Activated CD8-positive, alpha-beta T cell treated with anti-CD3 and anti-CD28 coated beads for 36 hours (primary cell): ENCODE measurements at regions not wholly inside any gene's neighbourhood (a gene's known extent, or its start where the extent isn't known, plus 50 kb on each side); places are given as distances from the start of the nearest gene placed in this dataset.
"Not testable (repeated sequence)": the region's sequence is repeated elsewhere in the genome, so short reads cannot be mapped to it uniquely, and the experiment has no call there.

ENCODE experiments used
- ATAC-seq: fragments of 200-7000 bp; cut with Tn5 transposase; one replicate; pipeline ENCODE4 v1.10.0; 2021; ENCODE audit warnings: mild to moderate bottlenecking, moderate library complexity
- CTCF ChIA-PET: fragments of 350-600 bp; sonication (Branson Sonifier 250); formaldehyde crosslinking; loops from one replicate; lab custom pipeline; 2021; ENCODE audit warnings: antibody characterized with exemption; lab: Charles Lee
- POLR2A ChIA-PET: fragments of 350-600 bp; sonication (Branson Sonifier 250); formaldehyde crosslinking; loops from one replicate; lab custom pipeline; 2021; ENCODE audit warnings: antibody characterized with exemption; lab: Charles Lee
- DNase-seq: peaks from one replicate; pipeline ENCODE4 v3.0.0-alpha.2; 2020
- H3K27ac Mint-ChIP-seq: one replicate; pipeline ENCODE4 v1.8.0; 2021; ENCODE audit warnings: mild to moderate bottlenecking, mixed read lengths
- H3K27me3 Mint-ChIP-seq: one replicate; pipeline ENCODE4 v1.8.0; 2021; ENCODE audit warnings: mixed read lengths
- H3K36me3 Mint-ChIP-seq: one replicate; pipeline ENCODE4 v1.8.0; 2021; ENCODE audit warnings: low read depth, mixed read lengths
- H3K4me1 Mint-ChIP-seq: one replicate; pipeline ENCODE4 v1.8.0; 2021; ENCODE audit warnings: low read depth, mixed read lengths
- H3K4me3 Mint-ChIP-seq: one replicate; pipeline ENCODE4 v1.8.0; 2021; ENCODE audit warnings: mild to moderate bottlenecking, moderate library complexity, mixed read lengths
- H3K9me3 Mint-ChIP-seq: one replicate; pipeline ENCODE4 v1.8.0; 2021; ENCODE audit warnings: mixed read lengths
- CTCF ChIP-seq: fragments of 200-600 bp; IDR thresholded peaks from one replicate; pipeline ENCODE4 v1.8.0; 2022; ENCODE audit warnings: antibody characterized with exemption, mild to moderate bottlenecking
- intact Hi-C: fragments of 100-400 bp; cut with micrococcal nuclease; formaldehyde crosslinking; loops from one replicate; pipeline ENCODE4 v1.10.0; 2022

DNA sequence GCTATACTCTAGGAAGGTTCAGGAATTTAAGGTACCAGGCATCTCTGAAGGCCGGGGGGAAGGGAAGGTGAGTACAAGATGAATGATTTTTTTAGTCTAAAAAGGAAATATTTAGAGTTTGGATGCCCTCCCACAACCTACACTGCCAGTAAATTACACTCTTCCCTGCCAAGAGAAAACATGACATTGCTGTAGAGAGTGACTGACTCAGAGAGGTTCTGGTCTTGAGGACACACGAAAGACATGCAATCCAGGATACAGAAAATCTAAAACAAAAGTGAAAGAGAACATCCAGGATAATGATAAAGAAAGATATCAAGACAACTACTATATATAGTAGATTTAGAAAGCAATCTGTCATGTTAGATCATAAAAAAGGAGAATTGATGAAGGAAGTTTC lies 200.5 kb downstream of the TYW3 start:
- Mint-ChIP-seq H3K9me3 (peaks cover 13% of the 10 kb centered on the region), H3K27me3 (no peaks in the 10 kb centered on the region), H3K36me3 (no peaks in the 10 kb centered on the region), H3K4me1 (no peaks in the 10 kb centered on the region), H3K4me3 (no peak overlapping the region), H3K27ac (no peak overlapping the region)
- no peak for TF ChIP-seq CTCF
- ChIA-PET POLR2A (no interaction called here), CTCF (no interaction called here)
- no peak for DNase-seq
- intact Hi-C loops, result no loop called here
- no peak for ATAC-seq

DNA sequence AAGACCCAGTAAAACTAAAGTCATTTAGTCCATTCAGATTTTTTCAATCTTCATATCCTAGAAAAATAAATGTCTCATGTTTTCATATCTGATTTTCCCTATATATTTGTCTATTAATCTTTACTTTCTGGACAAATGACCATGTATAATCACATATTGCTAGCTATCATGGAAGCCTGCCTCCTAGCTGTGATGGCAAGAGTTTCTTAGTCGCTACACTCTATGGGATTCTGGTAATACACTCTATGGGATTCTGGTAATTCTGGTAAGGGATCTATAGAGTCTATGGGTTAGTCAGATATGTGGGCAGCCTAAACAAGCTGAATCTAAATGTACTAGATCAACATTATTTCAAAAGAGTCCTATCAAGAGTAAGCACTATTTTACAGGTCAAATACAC lies 198.7 kb upstream of the LHX8 start:
- H3K9me3 Mint-ChIP-seq, result peaks cover 5% of the 10 kb centered on the region
- no peak for TF ChIP-seq CTCF
- DNase-seq, result no peak
- no peak overlapping the region for H3K4me3 Mint-ChIP-seq
- intact Hi-C loops, result no loop called here
- no peak overlapping the region for H3K27ac Mint-ChIP-seq
- no peaks in the 10 kb centered on the region for H3K27me3 Mint-ChIP-seq
- CTCF ChIA-PET, result no interaction called here
- no peak for ATAC-seq
- no peaks in the 10 kb centered on the region for H3K36me3 Mint-ChIP-seq
- no peaks in the 10 kb centered on the region for H3K4me1 Mint-ChIP-seq
- POLR2A ChIA-PET, result no interaction called here

DNA sequence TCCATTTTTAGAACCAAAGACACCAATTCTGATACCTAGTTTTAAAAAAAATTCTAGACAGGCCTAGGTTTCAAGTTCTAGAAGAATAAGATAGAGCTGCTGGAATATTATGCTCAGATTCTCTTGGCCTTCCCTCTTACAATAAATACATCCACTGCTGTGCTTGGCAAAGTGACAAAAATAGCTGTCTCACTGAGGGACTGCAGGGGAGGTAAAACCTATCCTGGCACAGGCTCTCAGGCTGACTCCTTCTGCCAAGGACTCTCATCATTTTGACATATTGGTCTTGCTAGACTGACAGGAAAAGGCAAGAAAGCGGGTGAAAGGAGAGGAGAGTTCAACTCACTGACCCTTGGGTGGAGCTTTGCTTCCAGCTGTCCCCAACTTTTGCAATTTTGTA lies 197.0 kb upstream of the LHX8 start:
- POLR2A ChIA-PET, result no interaction called here

GRCh38 chr1:74943046-74943445 lies 191.1 kb upstream of the LHX8 start:
- CTCF ChIA-PET, result no interaction called here
- POLR2A ChIA-PET, result no interaction called here
- Mint-ChIP-seq H3K27ac (no peak overlapping the region), H3K36me3 (no peaks in the 10 kb centered on the region), H3K4me1 (no peaks in the 10 kb centered on the region), H3K27me3 (no peaks in the 10 kb centered on the region), H3K9me3 (peaks cover 9% of the 10 kb centered on the region), H3K4me3 (no peak overlapping the region)
- TF ChIP-seq CTCF, result no peak
- ATAC-seq (no peak), DNase-seq (no peak)
- intact Hi-C loops, result no loop called here

More for the DNA sequence above, 197.0 kb upstream of the LHX8 start:
- intact Hi-C loops, result no loop called here
- Mint-ChIP-seq H3K36me3 (no peaks in the 10 kb centered on the region), H3K27ac (no peak overlapping the region), H3K27me3 (no peaks in the 10 kb centered on the region), H3K4me1 (no peaks in the 10 kb centered on the region), H3K9me3 (peaks cover 6% of the 10 kb centered on the region), H3K4me3 (no peak overlapping the region)
- no peak for ATAC-seq
- TF ChIP-seq CTCF, result no peak
- CTCF ChIA-PET, result no interaction called here
- no peak for DNase-seq

DNA sequence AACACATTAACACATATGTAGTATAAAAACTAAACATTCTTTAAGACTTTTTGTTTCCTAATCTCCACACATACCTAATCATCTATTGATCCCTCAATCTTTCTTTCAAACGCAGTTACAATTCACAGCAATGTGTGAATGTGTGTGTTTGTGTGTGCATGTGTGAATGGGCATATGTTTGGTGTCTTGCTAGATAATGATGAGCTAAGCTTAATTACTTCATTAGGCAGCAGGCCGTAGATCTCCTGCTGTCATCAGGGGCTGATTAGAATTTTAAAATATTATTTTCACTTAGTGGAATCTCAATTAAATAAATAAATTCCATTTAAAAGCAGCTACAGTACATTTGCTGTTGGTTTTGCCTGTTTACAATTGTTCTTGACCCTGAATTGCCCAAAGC lies 187.8 kb upstream of the LHX8 start:
- DNase-seq (no peak), ATAC-seq (no peak)
- Mint-ChIP-seq H3K9me3 (peaks cover 8% of the 10 kb centered on the region), H3K27ac (no peak overlapping the region), H3K4me1 (no peaks in the 10 kb centered on the region), H3K4me3 (no peak overlapping the region), H3K27me3 (no peaks in the 10 kb centered on the region), H3K36me3 (no peaks in the 10 kb centered on the region)
- intact Hi-C loops, result no loop called here
- TF ChIP-seq CTCF, result no peak
- CTCF ChIA-PET, result no interaction called here
- POLR2A ChIA-PET, result no interaction called here

DNA sequence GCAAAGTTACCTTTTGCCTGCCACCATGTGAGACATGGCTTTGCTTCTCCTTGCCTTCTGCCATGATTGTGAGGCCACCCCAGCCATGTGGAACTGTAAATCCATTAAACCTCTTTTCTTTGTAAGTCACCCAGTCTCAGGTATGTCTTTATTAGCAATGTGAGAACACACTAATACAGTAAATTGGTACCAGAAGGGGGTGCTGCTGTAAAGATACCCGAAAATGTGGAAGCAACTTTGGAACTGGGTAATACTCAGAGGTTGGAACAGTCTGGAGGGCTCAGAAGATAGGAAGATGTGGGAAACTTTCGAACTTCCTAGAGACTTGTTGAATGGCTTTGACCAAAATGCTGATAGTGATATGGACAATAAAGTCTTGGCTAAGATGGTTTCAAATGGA lies 184.8 kb upstream of the LHX8 start:
- H3K4me1 Mint-ChIP-seq, intact Hi-C loops, CTCF ChIA-PET, POLR2A ChIA-PET, H3K9me3 Mint-ChIP-seq, DNase-seq, H3K36me3 Mint-ChIP-seq, H3K4me3 Mint-ChIP-seq, H3K27me3 Mint-ChIP-seq, ATAC-seq, H3K27ac Mint-ChIP-seq: not testable (repeated sequence)

DNA sequence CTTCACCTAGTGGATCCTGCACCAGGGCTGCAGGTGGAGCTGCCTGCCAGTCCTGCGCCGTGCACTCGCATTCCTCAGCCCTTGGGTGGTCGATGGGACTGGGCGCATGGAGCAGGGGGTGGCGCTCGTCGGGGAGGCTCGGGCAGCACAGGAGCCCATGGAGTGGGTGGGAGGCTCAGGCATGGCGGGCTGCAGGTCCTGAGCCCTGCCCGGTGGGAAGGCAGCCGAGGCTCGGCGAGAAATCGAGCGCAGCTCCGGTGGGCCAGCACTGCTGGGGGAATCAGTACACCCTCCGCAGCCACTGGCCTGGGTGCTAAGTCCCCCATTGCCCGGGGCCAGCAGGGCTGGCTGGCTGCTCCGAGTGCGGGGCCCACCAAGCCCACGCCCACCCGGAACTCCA lies 182.2 kb upstream of the LHX8 start:
- ATAC-seq, H3K27ac Mint-ChIP-seq, H3K36me3 Mint-ChIP-seq, CTCF ChIA-PET, H3K27me3 Mint-ChIP-seq, H3K9me3 Mint-ChIP-seq, POLR2A ChIA-PET, intact Hi-C loops, H3K4me3 Mint-ChIP-seq, H3K4me1 Mint-ChIP-seq, DNase-seq: not testable (repeated sequence)
